Activated CD4-positive, alpha-beta T cell treated with anti-CD3 and anti-CD28 coated beads, Interleukin-2, amount 10 ng/mL, durations not matched to agents 7 days and 5 days (primary cell): ENCODE measurements at regions not wholly inside any gene's neighbourhood (a gene's known extent, or its start where the extent isn't known, plus 50 kb on each side); places are given as distances from the start of the nearest gene placed in this dataset.

ENCODE experiments used
- CTCF ChIA-PET: fragments of 350-600 bp; sonication (Branson Sonifier 250); formaldehyde crosslinking; loops from one replicate; lab custom pipeline; 2021; ENCODE audit warnings: antibody characterized with exemption; lab: Charles Lee
- POLR2A ChIA-PET: fragments of 350-600 bp; sonication (Branson Sonifier 250); formaldehyde crosslinking; loops from one replicate; lab custom pipeline; 2021; ENCODE audit warnings: antibody characterized with exemption; lab: Charles Lee
- DNase-seq: peaks from one replicate; pipeline ENCODE4 v3.0.0-alpha.2; 2020
- H3K27ac Mint-ChIP-seq: one replicate; pipeline ENCODE4 v1.8.0; 2021; ENCODE audit warnings: mild to moderate bottlenecking, moderate library complexity, mixed read lengths
- H3K27me3 Mint-ChIP-seq: one replicate; pipeline ENCODE4 v1.8.0; 2021; ENCODE audit warnings: mixed read lengths
- H3K36me3 Mint-ChIP-seq: one replicate; pipeline ENCODE4 v1.8.0; 2021; ENCODE audit warnings: low read depth, mixed read lengths
- H3K4me1 Mint-ChIP-seq: one replicate; pipeline ENCODE4 v1.8.0; 2021; ENCODE audit warnings: mixed read lengths
- H3K4me3 Mint-ChIP-seq: one replicate; pipeline ENCODE4 v1.8.0; 2021; ENCODE audit warnings: mild to moderate bottlenecking, moderate library complexity, mixed read lengths
- H3K9me3 Mint-ChIP-seq: one replicate; pipeline ENCODE4 v1.8.0; 2021; ENCODE audit warnings: mixed read lengths

- Mint-ChIP-seq H3K9me3 (peaks cover 3% of the 10 kb centered on the region), H3K4me3 (no peak overlapping the region), H3K36me3 (no peaks in the 10 kb centered on the region), H3K27me3 (no peaks in the 10 kb centered on the region), H3K27ac (no peak overlapping the region), H3K4me1 (no peaks in the 10 kb centered on the region)
- CTCF ChIA-PET = no interaction called here
- no peak for DNase-seq
- POLR2A ChIA-PET = no interaction called here
These were observed 293.6 kb downstream of the HLX start for GRCh38 chr1:221172841-221173240.

GRCh38 chr1:221174330-221174993, 295.2 kb downstream of the HLX start:
- Mint-ChIP-seq H3K4me1 (no peaks in the 10 kb centered on the region), H3K27ac (no peak overlapping the region), H3K27me3 (no peaks in the 10 kb centered on the region), H3K9me3 (peaks cover 3% of the 10 kb centered on the region), H3K36me3 (no peaks in the 10 kb centered on the region), H3K4me3 (no peak overlapping the region)
- POLR2A ChIA-PET = no interaction called here
- no peak for DNase-seq
- CTCF ChIA-PET = no interaction called here

GRCh38 chr1:221175249-221175648, 296.0 kb downstream of the HLX start:
- CTCF ChIA-PET = no interaction called here
- Mint-ChIP-seq H3K9me3 (peaks cover 3% of the 10 kb centered on the region), H3K27me3 (no peaks in the 10 kb centered on the region)

GRCh38 chr1:221180704-221181368, 301.6 kb downstream of the HLX start:
- Mint-ChIP-seq H3K27ac (no peak overlapping the region), H3K9me3 (no peaks in the 10 kb centered on the region), H3K27me3 (peaks cover 3% of the 10 kb centered on the region), H3K4me1 (no peaks in the 10 kb centered on the region), H3K4me3 (no peak overlapping the region), H3K36me3 (no peaks in the 10 kb centered on the region)
- ChIA-PET POLR2A (no interaction called here), CTCF (interaction anchor here (0.9 kb wide), 1 partner anchor 23 kb away, joined by 3 read pairs; no protein-coding TSS in a partner anchor)
- no peak for DNase-seq

More at GRCh38 chr1:221175249-221175648, 296.0 kb downstream of the HLX start:
- Mint-ChIP-seq H3K4me1 (no peaks in the 10 kb centered on the region), H3K4me3 (no peak overlapping the region), H3K27ac (no peak overlapping the region), H3K36me3 (no peaks in the 10 kb centered on the region)
- POLR2A ChIA-PET = no interaction called here
- DNase-seq = no peak

GRCh38 chr1:221182791-221183533, 303.7 kb downstream of the HLX start:
- H3K36me3 Mint-ChIP-seq = no peaks in the 10 kb centered on the region
- no peak for DNase-seq
- no peaks in the 10 kb centered on the region for H3K4me1 Mint-ChIP-seq
- no peak overlapping the region for H3K27ac Mint-ChIP-seq
- peaks cover 3% of the 10 kb centered on the region for H3K27me3 Mint-ChIP-seq
- POLR2A ChIA-PET = no interaction called here
- H3K4me3 Mint-ChIP-seq = no peak overlapping the region
- no peaks in the 10 kb centered on the region for H3K9me3 Mint-ChIP-seq
- CTCF ChIA-PET = interaction anchor here (0.9 kb wide), 1 partner anchor 20 kb away, joined by 3 read pairs; no protein-coding TSS in a partner anchor

- POLR2A ChIA-PET = no interaction called here
- H3K4me3 Mint-ChIP-seq = no peak overlapping the region
- H3K4me1 Mint-ChIP-seq = no peaks in the 10 kb centered on the region
- H3K27ac Mint-ChIP-seq = no peak overlapping the region
- no peak for DNase-seq
- H3K9me3 Mint-ChIP-seq = no peaks in the 10 kb centered on the region
- peaks cover 3% of the 10 kb centered on the region for H3K27me3 Mint-ChIP-seq
- CTCF ChIA-PET = no interaction called here
- no peaks in the 10 kb centered on the region for H3K36me3 Mint-ChIP-seq
These were observed 305.0 kb downstream of the HLX start for GRCh38 chr1:221184131-221184794.

GRCh38 chr1:221187174-221187573, 307.9 kb downstream of the HLX start:
- H3K4me1 Mint-ChIP-seq = no peaks in the 10 kb centered on the region
- ChIA-PET POLR2A (no interaction called here), CTCF (no interaction called here)
- no peak for DNase-seq
- H3K36me3 Mint-ChIP-seq = no peaks in the 10 kb centered on the region
- H3K27ac Mint-ChIP-seq = no peak overlapping the region
- H3K4me3 Mint-ChIP-seq = no peak overlapping the region
- peaks cover 3% of the 10 kb centered on the region for H3K27me3 Mint-ChIP-seq
- H3K9me3 Mint-ChIP-seq = no peaks in the 10 kb centered on the region

GRCh38 chr1:221188458-221188857, 309.2 kb downstream of the HLX start:
- CTCF ChIA-PET = no interaction called here
- no peak for DNase-seq
- no peaks in the 10 kb centered on the region for H3K36me3 Mint-ChIP-seq
- H3K4me1 Mint-ChIP-seq = no peaks in the 10 kb centered on the region
- POLR2A ChIA-PET = no interaction called here
- no peaks in the 10 kb centered on the region for H3K27me3 Mint-ChIP-seq
- no peak overlapping the region for H3K4me3 Mint-ChIP-seq
- no peaks in the 10 kb centered on the region for H3K9me3 Mint-ChIP-seq
- H3K27ac Mint-ChIP-seq = no peak overlapping the region

- CTCF ChIA-PET = no interaction called here
- no peak for DNase-seq
These were observed 311.0 kb downstream of the HLX start for GRCh38 chr1:221190249-221190648.

GRCh38 chr1:221192055-221192454, 312.8 kb downstream of the HLX start:
- ChIA-PET POLR2A (no interaction called here), CTCF (no interaction called here)
- Mint-ChIP-seq H3K36me3 (no peaks in the 10 kb centered on the region), H3K4me3 (no peak overlapping the region), H3K4me1 (no peaks in the 10 kb centered on the region), H3K27ac (no peak overlapping the region), H3K9me3 (no peaks in the 10 kb centered on the region), H3K27me3 (no peaks in the 10 kb centered on the region)
- DNase-seq = no peak

More at GRCh38 chr1:221190249-221190648, 311.0 kb downstream of the HLX start:
- Mint-ChIP-seq H3K27ac (no peak overlapping the region), H3K9me3 (no peaks in the 10 kb centered on the region), H3K27me3 (no peaks in the 10 kb centered on the region), H3K4me1 (no peaks in the 10 kb centered on the region), H3K4me3 (no peak overlapping the region), H3K36me3 (no peaks in the 10 kb centered on the region)
- POLR2A ChIA-PET = no interaction called here

- ChIA-PET CTCF (no interaction called here), POLR2A (no interaction called here)
- Mint-ChIP-seq H3K27me3 (no peaks in the 10 kb centered on the region), H3K4me1 (no peaks in the 10 kb centered on the region), H3K36me3 (no peaks in the 10 kb centered on the region), H3K4me3 (no peak overlapping the region), H3K27ac (no peak overlapping the region), H3K9me3 (no peaks in the 10 kb centered on the region)
- DNase-seq = no peak
These were observed 321.2 kb downstream of the HLX start for GRCh38 chr1:221200464-221200863.

GRCh38 chr1:221201773-221202172, 322.5 kb downstream of the HLX start:
- ChIA-PET POLR2A (no interaction called here), CTCF (no interaction called here)
- no peak for DNase-seq
- Mint-ChIP-seq H3K4me3 (no peak overlapping the region), H3K27me3 (no peaks in the 10 kb centered on the region), H3K4me1 (no peaks in the 10 kb centered on the region), H3K36me3 (no peaks in the 10 kb centered on the region), H3K27ac (no peak overlapping the region), H3K9me3 (no peaks in the 10 kb centered on the region)
